Keratinocyte (primary cell): ENCODE measurements at regions not wholly inside any gene's neighbourhood (a gene's known extent, or its start where the extent isn't known, plus 50 kb on each side); places are given as distances from the start of the nearest gene placed in this dataset.

Experiments used
- CTCF ChIP-seq, 3 experiments: IDR thresholded peaks in 1 of 3; conservative IDR thresholded peaks in 1 of 3; optimal IDR thresholded peaks in 1 of 3; 2 replicates in 2 of 3; 3 replicates in 1 of 3; pipeline versions ENCODE3 to v1.5.1; 2011; ENCODE audit warnings: low read length in 3 of 3, mild to moderate bottlenecking in 3 of 3, moderate library complexity in 2 of 3, control low read depth in 1 of 3, inconsistent platforms in 1 of 3; ENCODE audit not compliant: insufficient read depth in 2 of 3; ENCODE audit errors: extremely low read depth in 1 of 3
- EZH2 ChIP-seq: IDR thresholded peaks from one replicate; pipeline ENCODE4 v1.6.1; 2012; ENCODE audit warnings: inconsistent platforms, mild to moderate bottlenecking, low read length, moderate library complexity

- TF ChIP-seq CTCF (optimal IDR thresholded peaks at IDR 0.05 in 1 of 3, IDR thresholded peaks at IDR 0.05 in 1 of 3, conservative IDR thresholded peaks at IDR 0.05 in 1 of 3; ENCODE audit: extremely low read depth in 1 of 3, insufficient read depth in 2 of 3, low read length in 3 of 3) = no peak
- no peak for TF ChIP-seq EZH2
These were observed 1249.0 kb upstream of the CDH18 start for GRCh38 chr5:21236971-21237427.
